Right atrium auricular region (tissue), 2 donors: ENCODE measurements at regions not wholly inside any gene's neighbourhood (a gene's known extent, or its start where the extent isn't known, plus 50 kb on each side); places are given as distances from the start of the nearest gene placed in this dataset.
A peak's percentile ranks its signal among the peaks of the same experiment; 100 is the strongest.
"Not testable (repeated sequence)": the region's sequence is repeated elsewhere in the genome, so short reads cannot be mapped to it uniquely, and the experiment has no call there.

Experiments
- DNase-seq: peaks from one replicate; pipeline ENCODE4 v3.0.0-alpha.2; 2019; ENCODE audit warnings: low spot score
- H3K27ac ChIP-seq, 2 donors: fragments of 200-600 bp; sonication (generic); 1 replicate in 1 of 2; 2 replicates in 1 of 2; pipeline ENCODE4 v1.5.1; 2016 to 2019
- H3K27me3 ChIP-seq, 2 donors: fragments of 200-600 bp; sonication (generic); one replicate each; pipeline versions ENCODE4 v1.5.1 to v1.6.0; 2017 to 2019
- H3K36me3 ChIP-seq: fragments of 200-600 bp; sonication (generic); one replicate; pipeline ENCODE4 v1.5.1; 2016
- H3K4me1 ChIP-seq, 2 donors: fragments of 200-600 bp; sonication (generic); one replicate each; pipeline versions ENCODE4 v1.5.1 to v1.6.0; 2017 to 2019
- H3K4me3 ChIP-seq, 2 donors: fragments of 200-600 bp; sonication (generic); 1 replicate in 1 of 2; 2 replicates in 1 of 2; pipeline ENCODE4 v1.5.1; 2017 to 2019; ENCODE audit warnings: mild to moderate bottlenecking in 1 of 2, moderate library complexity in 1 of 2
- H3K9me3 ChIP-seq, 2 donors: fragments of 200-600 bp; sonication (generic); one replicate each; pipeline ENCODE4 v1.5.1; 2019
- TF ChIP-seq, protein P1 (sequence below), 2 donors: fragments of 200-600 bp; sonication (generic); IDR thresholded peaks; one replicate each; pipeline ENCODE4 v1.5.1; 2019; ENCODE audit warnings: antibody characterized with exemption in 2 of 2

DNA sequence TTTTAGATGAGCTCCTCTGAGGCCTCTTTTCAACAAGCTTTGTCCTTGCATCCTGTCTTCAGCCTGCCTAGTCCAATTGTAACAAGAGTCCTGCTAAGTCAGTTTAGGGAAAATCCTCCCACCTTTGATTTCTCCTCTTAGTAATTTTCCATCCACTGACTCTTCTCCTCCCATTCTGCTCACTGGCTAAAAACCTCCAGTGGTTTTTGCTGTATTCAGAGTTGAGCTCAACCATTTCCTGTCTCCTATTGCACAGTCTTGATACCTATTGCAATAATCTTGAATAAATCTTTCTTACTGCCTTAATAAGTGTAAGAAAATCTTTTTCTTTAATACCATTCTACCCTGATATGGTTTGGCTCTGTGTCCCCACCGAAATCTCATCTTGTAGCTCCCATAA lies 117.8 kb upstream of the ENPP6 start:
- TF ChIP-seq, protein P1, sequence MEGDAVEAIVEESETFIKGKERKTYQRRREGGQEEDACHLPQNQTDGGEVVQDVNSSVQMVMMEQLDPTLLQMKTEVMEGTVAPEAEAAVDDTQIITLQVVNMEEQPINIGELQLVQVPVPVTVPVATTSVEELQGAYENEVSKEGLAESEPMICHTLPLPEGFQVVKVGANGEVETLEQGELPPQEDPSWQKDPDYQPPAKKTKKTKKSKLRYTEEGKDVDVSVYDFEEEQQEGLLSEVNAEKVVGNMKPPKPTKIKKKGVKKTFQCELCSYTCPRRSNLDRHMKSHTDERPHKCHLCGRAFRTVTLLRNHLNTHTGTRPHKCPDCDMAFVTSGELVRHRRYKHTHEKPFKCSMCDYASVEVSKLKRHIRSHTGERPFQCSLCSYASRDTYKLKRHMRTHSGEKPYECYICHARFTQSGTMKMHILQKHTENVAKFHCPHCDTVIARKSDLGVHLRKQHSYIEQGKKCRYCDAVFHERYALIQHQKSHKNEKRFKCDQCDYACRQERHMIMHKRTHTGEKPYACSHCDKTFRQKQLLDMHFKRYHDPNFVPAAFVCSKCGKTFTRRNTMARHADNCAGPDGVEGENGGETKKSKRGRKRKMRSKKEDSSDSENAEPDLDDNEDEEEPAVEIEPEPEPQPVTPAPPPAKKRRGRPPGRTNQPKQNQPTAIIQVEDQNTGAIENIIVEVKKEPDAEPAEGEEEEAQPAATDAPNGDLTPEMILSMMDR (IDR thresholded peaks at IDR 0.05), result no peak
- Histone ChIP-seq H3K4me3 (no peak overlapping the region), H3K27ac (no peak overlapping the region), H3K9me3 (peaks cover 0 to 11% of the 10 kb centered on the region in 2 donors), H3K27me3 (no peaks in the 10 kb centered on the region), H3K36me3 (no peaks in the 10 kb centered on the region), H3K4me1 (peaks cover 0 to 12% of the 10 kb centered on the region in 2 donors)
- DNase-seq, result no peak

GRCh38 chr4:184333446-184333845 lies 115.8 kb upstream of the ENPP6 start:
- not testable (repeated sequence) for H3K36me3 ChIP-seq, H3K27ac ChIP-seq, DNase-seq, H3K9me3 ChIP-seq, H3K27me3 ChIP-seq, H3K4me3 ChIP-seq
- H3K4me1 ChIP-seq, result peaks cover 0 to 14% of the 10 kb centered on the region in 2 donors

- Histone ChIP-seq H3K4me1 (peaks cover 0 to 14% of the 10 kb centered on the region in 2 donors), H3K4me3 (no peak overlapping the region), H3K36me3 (no peaks in the 10 kb centered on the region), H3K27ac (peak overlapping the region; percentile 70 to 72), H3K9me3 (no peaks in the 10 kb centered on the region), H3K27me3 (no peaks in the 10 kb centered on the region)
- DNase-seq, result peak; percentile 59
- TF ChIP-seq, protein P1 (IDR thresholded peaks at IDR 0.05), result no peak
These were observed 113.8 kb upstream of the ENPP6 start for GRCh38 chr4:184331268-184331995.

- Histone ChIP-seq H3K4me1 (peaks cover 0 to 14% of the 10 kb centered on the region in 2 donors), H3K27ac (peak overlapping the region; percentile 70 to 72)
- peak; percentile 9 for DNase-seq
- not testable (repeated sequence) for H3K36me3 ChIP-seq, H3K9me3 ChIP-seq, H3K4me3 ChIP-seq, H3K27me3 ChIP-seq
These were observed 112.9 kb upstream of the ENPP6 start for GRCh38 chr4:184330517-184331094.

GRCh38 chr4:184329659-184330400 lies 112.2 kb upstream of the ENPP6 start:
- Histone ChIP-seq H3K4me3 (no peak overlapping the region), H3K36me3 (no peaks in the 10 kb centered on the region), H3K27me3 (no peaks in the 10 kb centered on the region), H3K4me1 (peaks cover 0 to 14% of the 10 kb centered on the region in 2 donors), H3K9me3 (no peaks in the 10 kb centered on the region), H3K27ac (peak overlapping the region; percentile 70 to 72)
- DNase-seq, result peak; percentile 81
- TF ChIP-seq, protein P1 (IDR thresholded peaks at IDR 0.05), result no peak

DNA sequence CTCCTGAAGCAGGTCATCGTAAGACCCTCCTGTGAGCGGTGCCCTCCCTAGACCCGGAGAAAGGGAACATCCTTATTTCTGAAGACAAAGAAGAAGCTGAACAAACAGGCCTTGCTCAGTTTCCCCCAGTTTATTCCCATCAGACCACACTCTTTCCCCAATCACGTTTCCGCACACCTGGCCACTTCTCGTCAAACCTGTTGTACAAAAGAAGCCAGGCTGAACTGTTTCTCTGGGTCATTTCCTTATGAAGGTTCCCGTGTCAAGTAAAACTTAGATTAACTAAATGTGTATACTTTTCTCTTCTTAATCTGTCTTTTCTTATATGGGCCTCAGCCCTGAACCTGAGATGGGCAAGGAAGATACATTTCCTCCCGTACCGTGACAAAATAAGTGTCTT lies 111.6 kb upstream of the ENPP6 start:
- Histone ChIP-seq H3K4me1 (peaks cover 0 to 14% of the 10 kb centered on the region in 2 donors), H3K36me3 (no peaks in the 10 kb centered on the region), H3K27me3 (no peaks in the 10 kb centered on the region), H3K27ac (peak overlapping the region; percentile 70 to 72), H3K4me3 (no peak overlapping the region), H3K9me3 (no peaks in the 10 kb centered on the region)
- peak; percentile 34 for DNase-seq
- TF ChIP-seq, protein P1 (IDR thresholded peaks at IDR 0.05), result no peak
